CD4-positive, alpha-beta T cell treated with Interleukin-15 for 4 hours (primary cell): ENCODE measurements at regions not wholly inside any gene's neighbourhood (a gene's known extent, or its start where the extent isn't known, plus 50 kb on each side); places are given as distances from the start of the nearest gene placed in this dataset.

Experiments
- DNase-seq: peaks from one replicate; pipeline ENCODE4 v3.0.0-alpha.2; 2020; ENCODE audit warnings: low spot score

DNA sequence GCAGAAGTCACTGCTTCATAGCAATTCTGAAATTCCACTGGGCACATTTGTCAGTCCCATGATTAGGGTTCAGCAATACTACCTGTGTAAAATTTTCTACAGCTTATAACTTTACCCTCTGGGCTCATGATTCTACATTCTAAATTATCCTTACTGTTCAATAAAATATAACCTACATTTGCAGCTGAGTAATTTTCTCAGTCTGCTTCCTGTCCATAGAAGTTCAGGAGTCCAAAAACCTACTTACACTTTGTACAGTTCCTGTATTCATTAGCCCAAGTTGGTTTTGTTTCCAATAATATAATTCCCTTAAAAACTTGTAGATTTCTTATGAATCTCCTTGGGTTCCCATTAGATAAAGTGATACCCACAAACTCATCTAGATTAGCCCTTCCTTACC is 295.3 kb downstream of the SP3 start:
- no peak for DNase-seq

DNA sequence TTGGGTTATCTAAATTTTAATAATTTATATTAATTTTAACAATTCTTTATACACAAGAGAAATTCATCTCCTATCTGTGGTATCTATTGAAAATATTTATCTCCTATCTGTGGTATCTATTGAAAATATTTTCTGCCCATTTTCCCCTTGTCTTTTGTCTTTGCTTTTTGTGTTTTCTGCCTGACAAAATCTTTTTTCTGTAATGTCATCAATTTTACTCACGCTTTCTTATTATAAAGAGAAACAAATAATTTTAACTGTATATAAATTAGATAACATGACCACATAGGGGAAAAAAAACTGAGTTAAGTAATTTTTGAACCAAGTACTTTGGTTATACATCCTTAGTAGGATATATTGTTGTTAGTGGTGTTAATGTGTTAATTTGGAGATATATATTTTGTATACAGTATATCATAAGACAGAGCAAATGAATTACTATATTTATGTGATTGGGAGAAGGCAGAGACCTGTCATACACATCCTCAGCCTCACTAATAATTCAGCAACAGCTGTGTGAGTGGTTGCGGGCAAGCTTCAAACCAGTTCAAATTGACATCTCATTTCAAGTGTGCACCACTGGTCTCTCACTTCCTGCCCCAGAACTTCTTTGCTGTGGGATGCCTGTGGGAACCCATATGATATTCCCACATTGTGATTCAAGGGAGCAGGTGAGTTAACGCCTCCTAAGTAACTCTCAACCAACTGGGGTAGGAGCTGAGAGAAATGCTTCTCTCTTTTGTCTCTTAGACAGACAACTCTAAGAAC is 292.4 kb downstream of the SP3 start:
- DNase-seq: no peak

DNA sequence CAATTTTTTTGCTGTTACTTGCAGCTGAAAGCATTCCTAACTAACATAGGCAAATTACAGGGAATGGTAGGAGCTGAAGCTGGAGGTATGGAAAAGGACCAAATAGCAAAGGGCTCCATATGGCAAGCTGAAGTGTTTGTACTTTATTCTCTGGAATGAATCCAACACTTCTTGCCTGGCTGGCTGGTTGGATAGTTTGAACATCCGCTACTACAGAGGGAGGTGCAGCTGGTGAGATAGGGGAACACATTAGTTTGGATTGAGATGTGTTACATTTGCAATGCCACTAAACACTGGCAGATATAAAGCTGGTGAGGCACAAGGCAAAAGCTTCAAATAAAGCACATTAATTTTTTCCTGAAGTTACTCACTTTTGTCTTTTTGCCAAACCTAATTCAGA is 291.5 kb downstream of the SP3 start:
- DNase-seq: no peak

DNA sequence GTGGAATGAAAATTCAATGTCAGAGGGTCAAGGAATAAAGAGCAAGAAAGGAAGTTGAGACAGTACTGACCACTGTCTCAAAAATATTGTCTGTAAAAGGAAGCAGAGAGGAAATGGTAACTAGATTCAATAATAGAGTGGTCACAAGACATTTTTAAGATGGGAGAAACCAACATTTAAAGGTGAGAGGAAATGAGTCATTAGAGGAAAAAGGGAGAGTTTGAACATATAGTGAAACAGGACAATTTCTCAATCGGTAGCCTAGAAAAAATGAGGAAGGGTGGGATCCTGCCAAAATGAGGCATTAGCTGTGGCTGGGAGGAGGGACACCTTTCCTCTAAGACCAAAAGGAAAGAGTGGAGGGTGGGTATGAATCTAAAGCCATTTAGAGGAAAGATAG is 288.5 kb downstream of the SP3 start:
- no peak for DNase-seq

DNA sequence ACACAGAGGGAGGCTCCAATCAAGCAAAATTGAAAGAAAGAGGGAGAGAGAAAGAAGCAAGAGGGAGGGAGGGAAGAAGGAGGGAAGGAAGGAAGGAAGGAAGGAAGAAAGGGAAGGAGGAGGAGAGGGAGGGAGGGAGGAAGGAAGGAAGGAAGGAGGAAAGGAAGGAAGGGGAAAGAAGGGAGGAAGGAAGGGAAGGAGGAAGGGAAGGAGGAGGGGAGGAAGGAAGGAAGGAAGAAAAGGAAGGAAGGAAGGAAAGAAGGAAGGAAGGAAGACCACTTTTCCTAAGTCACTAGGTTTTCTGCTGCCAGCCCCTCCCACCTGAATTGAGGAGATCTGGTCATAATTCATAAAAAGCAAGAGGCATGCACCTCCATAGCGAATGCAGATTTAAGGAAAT is 287.0 kb downstream of the SP3 start:
- no peak for DNase-seq

DNA sequence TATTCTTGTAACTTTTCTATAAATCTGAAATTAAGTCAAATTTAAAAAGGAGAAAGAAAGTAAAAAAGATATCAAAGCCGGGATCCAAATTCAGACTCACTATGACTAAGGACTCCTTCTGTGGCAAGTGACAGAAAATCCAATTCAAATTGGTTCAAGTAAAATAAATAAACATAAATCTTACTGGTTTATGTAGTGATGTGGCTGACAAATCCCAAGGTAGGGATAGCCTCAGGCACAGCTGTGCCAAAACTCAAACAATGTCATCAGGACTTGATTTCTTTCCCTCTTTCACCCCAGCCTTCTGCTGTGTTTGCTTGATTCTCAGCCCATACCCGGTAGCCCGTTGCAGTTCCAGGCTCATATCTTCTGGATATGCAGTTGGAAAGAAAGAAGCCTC is 284.6 kb downstream of the SP3 start:
- no peak for DNase-seq

DNA sequence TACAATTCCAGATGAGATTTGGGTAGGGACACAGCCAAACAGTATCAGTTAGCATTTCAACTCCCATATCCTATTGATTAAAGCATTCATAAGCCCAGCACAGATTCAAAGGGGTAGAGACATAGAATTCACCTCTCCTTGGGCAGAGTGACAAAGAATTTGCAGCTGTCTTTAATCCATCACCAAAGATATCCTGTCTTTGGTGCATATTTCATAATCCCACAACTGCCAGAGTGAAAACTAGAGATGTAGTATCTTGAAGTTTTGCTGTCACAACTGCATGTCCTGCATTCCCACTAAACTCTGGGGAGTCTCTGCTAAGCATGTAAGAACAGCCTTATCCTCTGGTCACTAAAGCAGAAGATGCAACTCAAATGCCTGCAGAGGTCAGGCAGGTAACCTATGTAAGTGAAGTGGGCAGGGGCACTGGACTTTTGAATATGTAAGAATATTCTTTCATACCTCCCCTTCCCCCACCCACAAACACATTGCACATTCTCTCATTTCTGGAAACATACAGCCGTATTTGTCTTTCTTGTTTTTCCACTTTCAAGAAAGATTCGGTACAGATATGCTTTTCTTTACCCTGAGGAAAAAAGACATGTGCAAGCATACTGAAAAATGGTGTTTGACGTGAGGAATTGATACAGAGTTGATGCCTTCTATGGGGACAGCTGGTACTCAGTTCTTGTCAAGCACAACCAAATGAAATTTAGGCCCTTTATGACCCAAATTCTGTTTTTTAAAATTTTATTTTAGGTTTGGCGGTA is 283.1 kb downstream of the SP3 start:
- no peak for DNase-seq

DNA sequence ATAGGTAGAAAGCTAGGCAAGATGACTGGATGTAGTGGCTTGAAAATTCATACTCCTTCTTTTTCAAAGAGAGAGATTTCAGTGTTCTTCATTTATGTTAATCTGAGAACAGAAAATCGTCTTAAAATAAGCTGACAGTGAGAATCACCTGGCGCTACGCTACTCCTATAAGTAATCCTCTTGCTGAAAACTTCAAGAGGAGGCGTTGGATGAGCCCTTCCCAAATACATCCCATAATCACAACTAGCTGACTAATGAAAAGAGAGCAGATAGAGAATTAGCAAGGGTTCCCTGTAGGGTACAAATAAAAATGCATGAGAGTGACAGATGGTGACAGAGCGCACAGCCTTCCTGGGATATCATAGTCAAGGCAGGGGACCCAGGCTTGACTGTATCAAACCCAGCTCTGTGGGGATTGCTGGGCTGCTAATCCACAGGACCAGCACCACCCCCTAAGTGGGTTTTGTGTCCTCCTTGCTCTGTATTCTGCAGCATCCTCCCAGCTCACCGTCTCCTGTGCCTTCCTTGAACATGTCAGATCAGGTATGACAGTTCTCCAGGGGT is 280.2 kb downstream of the SP3 start:
- no peak for DNase-seq

DNA sequence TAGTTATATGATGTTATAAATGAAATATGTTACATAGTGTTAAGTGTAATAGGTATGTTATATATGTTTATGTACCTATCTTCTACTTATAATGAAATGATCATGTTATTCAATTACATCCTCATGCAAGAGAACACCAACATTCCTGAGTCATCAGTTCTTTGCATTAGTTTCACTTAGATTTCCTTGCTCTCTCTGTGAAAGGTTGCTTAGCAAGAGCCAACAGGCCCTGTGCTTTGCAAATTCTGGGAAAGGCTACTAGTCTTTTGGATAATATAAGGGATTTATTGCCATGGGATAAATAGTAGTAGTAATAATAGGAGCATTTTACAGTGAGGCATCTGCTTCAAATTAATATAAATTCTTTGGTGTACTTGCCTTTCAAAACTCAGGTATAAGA is 274.8 kb downstream of the SP3 start:
- no peak for DNase-seq

DNA sequence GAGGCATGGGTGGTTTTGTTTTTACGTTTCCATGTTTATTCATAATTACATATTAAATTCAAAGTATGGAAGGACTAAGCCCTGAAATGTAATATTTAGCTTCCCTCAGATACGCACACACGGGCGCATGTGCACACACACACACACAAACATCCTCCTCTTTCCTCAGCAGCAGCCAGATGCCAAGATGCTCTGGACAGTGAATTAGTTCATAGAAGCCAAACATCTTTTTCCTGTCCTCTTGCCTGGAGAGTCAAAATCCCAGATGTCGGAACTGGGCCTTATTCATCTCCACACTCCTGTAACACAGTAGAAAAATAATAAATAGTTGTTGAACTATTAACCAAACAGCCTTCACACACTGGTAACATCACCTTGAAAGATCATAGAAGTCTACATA is 273.1 kb downstream of the SP3 start:
- DNase-seq: no peak

DNA sequence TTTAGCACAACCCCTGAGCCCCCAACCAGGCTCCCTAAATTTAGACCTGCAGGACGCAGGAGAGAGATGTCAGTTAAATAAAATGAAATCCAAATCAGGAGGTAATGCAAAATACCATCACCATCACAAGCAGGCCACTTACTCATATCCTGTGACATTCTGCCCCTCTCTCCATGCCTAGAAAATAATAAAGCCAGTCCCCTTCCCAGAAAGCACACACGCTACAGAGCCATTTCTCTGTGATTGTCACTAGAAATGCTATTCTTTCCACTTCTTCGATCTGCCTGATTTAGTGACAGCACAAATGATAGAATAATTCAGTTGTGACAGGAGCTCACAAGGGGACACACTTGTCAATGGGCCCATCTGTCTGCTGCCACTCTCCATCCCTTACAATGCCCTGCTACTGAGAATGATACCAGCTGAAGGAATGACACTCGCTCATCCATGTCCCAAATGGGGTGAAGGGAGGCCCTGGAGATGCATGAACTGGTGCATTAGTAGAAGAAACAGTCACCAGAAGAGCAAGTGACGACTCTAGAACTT is 272.1 kb downstream of the SP3 start:
- DNase-seq: no peak

DNA sequence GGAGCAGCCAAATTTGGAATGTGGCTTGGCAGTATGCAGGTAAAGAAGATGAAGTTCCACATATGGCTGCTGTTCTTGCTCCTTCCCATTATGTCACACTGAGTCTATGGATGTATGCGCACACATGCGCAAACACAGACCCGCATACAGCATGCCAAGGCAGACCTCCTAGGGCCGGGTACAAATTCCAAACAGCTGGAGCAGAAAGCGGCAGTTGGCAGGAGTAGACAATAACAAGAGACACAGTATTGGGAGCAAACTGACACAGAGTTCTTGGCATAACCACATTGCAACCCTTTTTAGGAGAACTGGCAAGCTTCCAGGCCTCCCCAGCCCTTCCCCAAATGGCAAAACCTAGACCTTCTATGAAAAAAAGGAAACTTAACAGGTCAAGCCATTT is 268.9 kb downstream of the SP3 start:
- DNase-seq: no peak

DNA sequence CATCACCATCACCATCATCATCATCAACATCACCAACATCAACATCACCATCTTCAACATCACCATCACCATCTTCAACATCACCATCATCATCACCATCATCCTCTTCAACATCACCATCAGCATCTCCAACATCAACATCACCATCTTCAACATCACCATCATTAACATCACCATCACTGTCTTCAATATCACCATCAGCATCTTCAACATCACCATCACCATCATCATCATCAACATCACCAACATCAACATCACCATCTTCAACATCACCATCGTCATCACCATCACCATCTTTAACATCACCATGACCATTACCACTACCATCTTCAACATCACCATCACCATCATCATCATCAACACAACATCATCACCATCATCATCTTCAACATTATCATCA is 267.2 kb downstream of the SP3 start:
- DNase-seq: no peak

DNA sequence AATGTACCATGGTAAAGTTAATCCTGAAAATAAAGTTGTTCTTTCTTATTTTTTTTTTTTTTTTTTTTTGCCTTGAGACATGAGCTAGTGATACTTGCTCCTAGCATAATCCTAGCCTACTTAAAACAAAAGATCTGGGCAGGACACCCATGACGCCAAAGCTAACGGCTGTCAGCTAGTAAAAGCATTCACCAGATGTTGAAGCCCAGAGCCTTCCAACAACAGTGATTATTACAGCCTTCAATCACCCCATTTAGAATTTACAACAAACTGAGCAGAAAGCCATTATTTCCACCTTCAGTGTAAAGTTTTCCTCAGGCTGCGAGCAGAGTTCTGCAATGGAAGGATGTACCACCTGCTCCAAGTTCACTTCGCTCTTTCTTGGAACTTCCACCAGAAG is 259.5 kb downstream of the SP3 start:
- DNase-seq: no peak

DNA sequence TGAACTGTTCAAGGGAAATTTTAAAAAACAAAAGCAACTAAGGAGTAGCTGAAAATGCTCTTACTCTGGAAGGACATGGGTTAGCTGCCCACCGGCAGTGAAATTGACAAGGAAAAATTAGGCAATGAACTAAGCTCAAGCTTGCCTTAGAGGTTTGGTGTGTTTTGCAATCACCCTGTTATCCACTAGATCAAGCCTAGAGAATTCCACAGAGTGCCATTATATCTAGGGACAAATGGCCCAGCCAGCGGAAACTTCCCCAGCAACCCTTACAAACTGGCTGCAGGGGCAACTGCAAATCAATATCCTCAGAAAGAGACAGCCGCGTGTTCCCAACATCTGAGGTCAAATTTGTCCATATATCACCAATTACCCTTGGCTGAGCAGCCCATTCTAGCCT is 258.2 kb downstream of the SP3 start:
- DNase-seq: no peak

DNA sequence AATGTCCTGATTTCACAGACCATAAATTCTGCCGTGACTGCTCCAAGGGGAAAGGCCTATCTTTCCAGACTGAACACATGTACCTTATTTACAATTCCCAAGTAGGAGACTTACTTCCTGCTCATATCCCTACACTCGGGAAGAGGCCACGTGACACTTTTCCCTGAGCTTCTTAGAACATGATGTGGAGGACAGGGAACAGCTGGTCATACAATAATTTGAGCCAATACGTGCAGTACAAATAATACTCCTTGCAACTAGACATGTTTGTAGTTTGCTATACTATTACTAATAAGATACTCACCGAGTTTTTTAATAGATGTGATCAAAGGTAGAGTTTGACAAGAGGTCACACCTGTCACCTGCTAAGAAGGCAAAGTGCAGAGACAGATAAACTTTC is 256.4 kb downstream of the SP3 start:
- DNase-seq: no peak

DNA sequence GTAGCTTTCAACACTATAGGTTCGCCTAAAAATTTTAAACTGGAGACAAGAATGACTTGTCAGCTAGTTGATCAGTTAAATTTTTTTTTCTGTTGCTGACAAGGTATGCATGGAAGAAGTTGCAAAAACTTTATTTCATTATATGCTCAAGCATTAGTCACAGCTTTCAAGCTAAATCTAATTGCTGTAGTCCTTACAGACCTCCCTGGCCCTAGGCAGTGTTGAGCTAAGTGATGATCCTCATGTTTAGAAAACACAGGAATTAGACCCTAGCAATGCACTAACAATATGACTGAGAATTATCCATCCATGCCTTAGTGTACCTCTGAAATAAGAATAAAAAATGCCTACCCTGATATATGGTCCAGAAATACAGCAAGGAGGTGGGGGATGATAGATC is 253.4 kb downstream of the SP3 start:
- DNase-seq: no peak

DNA sequence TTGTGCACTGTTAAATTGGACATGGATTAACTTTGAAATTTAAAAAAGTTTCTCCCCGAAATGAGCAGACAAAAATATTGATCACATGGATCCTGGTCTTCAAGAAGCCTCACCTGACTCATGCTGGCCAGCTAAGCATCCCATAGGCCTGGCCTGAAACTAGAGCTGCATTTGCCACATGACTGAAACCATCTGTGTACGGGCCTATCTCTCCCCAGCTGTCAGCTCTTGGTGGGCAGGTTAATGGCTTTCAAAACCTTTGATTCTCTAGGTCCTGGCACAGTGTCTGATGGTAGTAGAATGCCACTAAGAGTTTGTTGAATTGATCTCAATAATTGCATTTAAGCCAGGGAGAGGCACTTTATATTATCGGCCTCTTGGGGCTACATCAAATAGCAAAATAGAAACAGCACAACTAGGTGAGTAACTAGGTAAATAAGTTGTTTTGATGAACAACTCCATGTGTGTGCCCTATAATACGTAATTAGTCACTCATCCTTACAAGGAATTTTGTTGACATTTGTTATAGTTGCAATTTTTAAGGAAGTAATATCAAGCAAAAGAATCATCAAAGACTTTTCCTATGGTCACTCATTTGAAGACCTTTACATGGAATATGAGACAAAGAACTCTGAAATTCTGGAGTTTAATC is 251.1 kb downstream of the SP3 start:
- DNase-seq: no peak

DNA sequence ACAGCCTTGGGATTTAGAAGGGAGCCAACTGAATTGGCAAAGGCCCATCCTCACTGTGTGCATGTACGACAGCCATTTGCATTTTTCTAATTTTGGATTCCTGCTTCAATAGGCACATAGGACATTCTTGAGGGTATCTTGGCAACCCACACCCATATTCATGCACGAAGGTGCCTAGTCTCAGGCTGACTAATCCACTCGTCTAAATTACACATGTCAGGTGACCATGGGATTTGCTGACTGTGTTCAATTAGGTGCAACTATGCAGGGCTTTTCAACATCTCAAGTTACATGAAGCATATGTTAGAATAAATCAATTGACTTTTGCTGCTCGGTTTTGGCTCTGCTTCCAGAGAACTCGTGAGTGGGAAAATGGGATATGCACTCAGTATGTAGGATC is 249.7 kb downstream of the SP3 start:
- DNase-seq: no peak

DNA sequence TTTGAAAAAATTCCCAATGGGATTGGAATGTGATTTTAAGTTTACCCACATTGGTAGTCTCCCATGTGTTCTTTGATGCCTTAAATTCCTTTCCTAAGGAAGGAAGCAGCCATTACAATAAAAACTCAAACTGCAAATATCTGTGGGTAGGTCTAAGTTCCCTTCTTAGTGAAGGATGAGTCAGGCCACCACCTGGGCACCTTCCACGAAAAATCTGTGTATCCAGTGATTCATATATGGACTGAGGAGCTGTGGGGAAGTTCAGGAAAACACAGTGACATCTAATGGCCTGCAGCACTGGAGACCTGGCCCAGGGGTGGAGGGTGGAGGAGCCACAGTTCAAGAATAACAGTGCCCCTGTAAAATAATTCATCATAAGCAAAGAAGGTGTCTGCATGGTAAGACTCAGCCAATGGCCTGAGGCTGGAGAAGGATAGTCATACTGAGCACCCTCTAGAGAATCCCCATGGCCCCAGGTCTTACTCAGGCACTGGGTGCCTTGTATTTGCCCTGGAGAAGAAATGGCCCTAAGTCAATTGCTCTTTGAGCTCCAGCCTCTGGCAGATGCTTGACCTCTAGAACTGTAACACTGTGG is 248.6 kb downstream of the SP3 start:
- DNase-seq: no peak

DNA sequence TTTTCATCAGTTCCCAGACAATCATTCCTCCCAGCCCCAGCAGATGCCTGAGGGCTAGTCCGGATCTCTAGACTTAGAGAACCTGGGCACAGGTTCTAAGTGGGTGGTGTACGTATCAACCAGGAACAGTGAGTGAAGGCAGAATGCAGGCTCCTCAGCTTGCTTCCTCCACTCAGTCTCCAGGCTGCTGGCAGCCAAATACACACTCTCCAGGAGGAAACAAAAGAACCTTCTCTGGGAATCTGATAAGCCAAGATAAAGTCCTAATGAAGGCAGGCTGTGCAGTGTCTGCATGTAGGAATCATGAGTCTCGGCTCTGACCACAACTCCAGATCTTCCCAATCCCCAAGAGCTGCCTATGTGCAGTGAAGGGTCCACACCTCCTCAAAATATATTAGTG is 245.7 kb downstream of the SP3 start:
- DNase-seq: no peak

DNA sequence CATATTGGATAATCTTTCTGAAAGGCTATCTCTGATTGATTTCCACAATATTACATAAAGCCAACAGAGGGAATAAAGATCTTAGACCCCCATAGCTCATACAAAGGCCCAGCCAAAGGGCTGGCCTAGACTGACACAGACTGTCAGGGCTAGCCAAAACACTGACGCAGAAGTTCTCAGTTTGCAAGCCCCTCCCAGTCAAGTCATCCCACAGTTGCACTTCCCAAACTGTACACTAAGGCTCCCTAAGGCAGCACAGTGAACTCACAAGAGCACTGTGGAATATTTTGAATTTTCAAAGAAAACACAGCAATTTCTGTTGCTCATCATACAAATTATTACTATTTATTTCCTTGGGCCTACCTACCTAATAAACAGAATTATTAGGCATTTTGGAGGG is 244.9 kb downstream of the SP3 start:
- no peak for DNase-seq
